ENCODE measurements at regions not wholly inside any gene's neighbourhood (a gene's known extent, or its start where the extent isn't known, plus 50 kb on each side); places are given as distances from the start of the nearest gene placed in this dataset.

- CTCF ChIA-PET: no interaction called here
- no TSS peak for BruUV-seq (replicated peaks)
- Histone ChIP-seq H3K27ac (ENCODE audit: low read depth, low read length, poor library complexity, severe bottlenecking) (no peak overlapping the region), H3K4me3 (ENCODE audit: low read depth, low read length, poor library complexity, severe bottlenecking) (no peak overlapping the region), H3K9me3 (ENCODE audit: low read depth, low read length, poor library complexity, severe bottlenecking) (no peaks in the 10 kb centered on the region), H3K36me3 (ENCODE audit: insufficient read depth, low read length, poor library complexity, severe bottlenecking) (no peaks in the 10 kb centered on the region), H3K27me3 (replicated peaks; ENCODE audit: insufficient read depth, low read depth, low read length, poor library complexity) (no peaks in the 10 kb centered on the region), H3K4me1 (ENCODE audit: insufficient read depth, low read length, poor library complexity, severe bottlenecking) (no peaks in the 10 kb centered on the region)
- DNase-seq (ENCODE audit: low spot score): no peak
- intact Hi-C loops (cut with micrococcal nuclease; ENCODE audit: unreplicated experiment): no loop called here
- TF ChIP-seq, protein P1, sequence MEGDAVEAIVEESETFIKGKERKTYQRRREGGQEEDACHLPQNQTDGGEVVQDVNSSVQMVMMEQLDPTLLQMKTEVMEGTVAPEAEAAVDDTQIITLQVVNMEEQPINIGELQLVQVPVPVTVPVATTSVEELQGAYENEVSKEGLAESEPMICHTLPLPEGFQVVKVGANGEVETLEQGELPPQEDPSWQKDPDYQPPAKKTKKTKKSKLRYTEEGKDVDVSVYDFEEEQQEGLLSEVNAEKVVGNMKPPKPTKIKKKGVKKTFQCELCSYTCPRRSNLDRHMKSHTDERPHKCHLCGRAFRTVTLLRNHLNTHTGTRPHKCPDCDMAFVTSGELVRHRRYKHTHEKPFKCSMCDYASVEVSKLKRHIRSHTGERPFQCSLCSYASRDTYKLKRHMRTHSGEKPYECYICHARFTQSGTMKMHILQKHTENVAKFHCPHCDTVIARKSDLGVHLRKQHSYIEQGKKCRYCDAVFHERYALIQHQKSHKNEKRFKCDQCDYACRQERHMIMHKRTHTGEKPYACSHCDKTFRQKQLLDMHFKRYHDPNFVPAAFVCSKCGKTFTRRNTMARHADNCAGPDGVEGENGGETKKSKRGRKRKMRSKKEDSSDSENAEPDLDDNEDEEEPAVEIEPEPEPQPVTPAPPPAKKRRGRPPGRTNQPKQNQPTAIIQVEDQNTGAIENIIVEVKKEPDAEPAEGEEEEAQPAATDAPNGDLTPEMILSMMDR (conservative IDR thresholded peaks at IDR 0.05; ENCODE audit: low read depth, low read length): no peak
- no peak for TF ChIP-seq EZH2 (IDR thresholded peaks at IDR 0.05; ENCODE audit: borderline replicate concordance, low read depth, low read length, poor library complexity, severe bottlenecking)
- POLR2A ChIA-PET (ENCODE audit: low non-redundant PET): no interaction called here
Observed at GRCh38 chr7:54917613-54918391, 101.0 kb upstream of the EGFR start.

DNA sequence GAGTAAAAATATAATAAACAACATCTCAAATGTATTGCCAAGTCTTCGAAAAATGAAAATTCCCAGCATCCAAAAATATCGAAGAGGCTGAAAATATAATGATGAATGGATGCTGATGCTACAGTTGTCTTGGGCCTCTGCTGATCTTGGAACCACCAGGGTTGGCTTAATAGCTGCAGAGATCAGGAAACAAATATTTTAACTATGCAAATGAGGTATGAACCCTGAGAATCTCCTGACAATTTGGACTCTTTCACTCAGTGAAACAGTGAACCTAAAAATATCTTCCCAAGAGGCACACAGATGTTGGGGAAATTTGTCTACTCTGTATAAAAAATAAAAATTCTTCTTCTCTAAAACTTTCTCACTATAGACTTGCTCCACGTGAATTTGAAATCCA is 97.7 kb upstream of the EGFR start:
- no TSS peak for BruUV-seq (replicated peaks)
- intact Hi-C loops (cut with micrococcal nuclease; ENCODE audit: unreplicated experiment): no loop called here

DNA sequence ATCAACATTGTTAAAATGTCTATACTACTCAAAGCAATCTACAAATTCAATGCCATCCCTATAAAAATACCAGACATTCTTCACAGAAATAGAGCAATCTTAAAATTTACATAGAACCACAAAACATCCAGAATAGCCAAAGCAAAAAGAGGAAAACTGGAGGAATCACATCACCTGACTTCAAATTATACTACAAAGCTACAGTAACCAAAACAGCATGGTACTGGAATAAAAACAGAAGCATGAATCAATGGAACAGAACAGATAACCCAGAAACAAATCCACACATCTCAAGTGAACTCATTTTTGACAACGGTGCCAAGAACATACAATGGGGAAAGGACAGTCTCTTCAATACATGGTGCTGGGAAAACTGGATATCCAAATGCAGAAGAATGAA is 87.3 kb upstream of the EGFR start:
- H3K4me3 ChIP-seq (ENCODE audit: low read depth, low read length, poor library complexity, severe bottlenecking): no peak overlapping the region
- no peak for DNase-seq (ENCODE audit: low spot score)
- intact Hi-C loops (cut with micrococcal nuclease; ENCODE audit: unreplicated experiment): no loop called here
- POLR2A ChIA-PET (ENCODE audit: low non-redundant PET): no interaction called here
- no peaks in the 10 kb centered on the region for H3K36me3 ChIP-seq (ENCODE audit: insufficient read depth, low read length, poor library complexity, severe bottlenecking)
- TF ChIP-seq EZH2 (IDR thresholded peaks at IDR 0.05; ENCODE audit: borderline replicate concordance, low read depth, low read length, poor library complexity, severe bottlenecking): no peak
- TF ChIP-seq, protein P1 (conservative IDR thresholded peaks at IDR 0.05; ENCODE audit: low read depth, low read length): no peak
- no peaks in the 10 kb centered on the region for H3K4me1 ChIP-seq (ENCODE audit: insufficient read depth, low read length, poor library complexity, severe bottlenecking)
- BruUV-seq (replicated peaks): no TSS peak
- H3K27ac ChIP-seq (ENCODE audit: low read depth, low read length, poor library complexity, severe bottlenecking): no peak overlapping the region
- CTCF ChIA-PET: no interaction called here
- peaks cover 3% of the 10 kb centered on the region for H3K27me3 ChIP-seq (replicated peaks; ENCODE audit: insufficient read depth, low read depth, low read length, poor library complexity)
- H3K9me3 ChIP-seq (ENCODE audit: low read depth, low read length, poor library complexity, severe bottlenecking): peaks cover 5% of the 10 kb centered on the region

More for the DNA sequence above, 97.7 kb upstream of the EGFR start:
- Histone ChIP-seq H3K4me3 (ENCODE audit: low read depth, low read length, poor library complexity, severe bottlenecking) (no peak overlapping the region), H3K4me1 (ENCODE audit: insufficient read depth, low read length, poor library complexity, severe bottlenecking) (no peaks in the 10 kb centered on the region), H3K27me3 (replicated peaks; ENCODE audit: insufficient read depth, low read depth, low read length, poor library complexity) (no peaks in the 10 kb centered on the region), H3K36me3 (ENCODE audit: insufficient read depth, low read length, poor library complexity, severe bottlenecking) (no peaks in the 10 kb centered on the region), H3K27ac (ENCODE audit: low read depth, low read length, poor library complexity, severe bottlenecking) (no peak overlapping the region), H3K9me3 (ENCODE audit: low read depth, low read length, poor library complexity, severe bottlenecking) (no peaks in the 10 kb centered on the region)
- TF ChIP-seq, protein P1 (conservative IDR thresholded peaks at IDR 0.05; ENCODE audit: low read depth, low read length): no peak
- no peak for TF ChIP-seq EZH2 (IDR thresholded peaks at IDR 0.05; ENCODE audit: borderline replicate concordance, low read depth, low read length, poor library complexity, severe bottlenecking)
- POLR2A ChIA-PET (ENCODE audit: low non-redundant PET): no interaction called here
- CTCF ChIA-PET: no interaction called here
- no peak for DNase-seq (ENCODE audit: low spot score)

Data from A673 (cell line).